Osteoblast (primary cell): ENCODE measurements at regions not wholly inside any gene's neighbourhood (a gene's known extent, or its start where the extent isn't known, plus 50 kb on each side); places are given as distances from the start of the nearest gene placed in this dataset.
A peak's percentile ranks its signal among the peaks of the same experiment; 100 is the strongest.

Experiments used
- DNase-seq: peaks from one replicate; pipeline ENCODE4 v3.0.0; 2011; ENCODE audit warnings: low spot score, mixed read lengths; ENCODE audit not compliant: insufficient read length; ENCODE audit errors: missing footprints
- H2AFZ ChIP-seq: 2 replicates; pipeline ENCODE4 v1.6.0; 2011; ENCODE audit warnings: mild to moderate bottlenecking, low read length
- H3K27ac ChIP-seq: 2 replicates; pipeline ENCODE4 v1.5.1; 2011; ENCODE audit warnings: mild to moderate bottlenecking, low read depth, low read length, moderate library complexity
- H3K27me3 ChIP-seq: 2 replicates; pipeline ENCODE4 v1.6.0; 2012; ENCODE audit warnings: mild to moderate bottlenecking, control low read depth, inconsistent platforms, low read length, moderate library complexity; ENCODE audit not compliant: insufficient read depth
- H3K36me3 ChIP-seq: 2 replicates; pipeline ENCODE4 v1.5.1; 2011; ENCODE audit warnings: mild to moderate bottlenecking, low read length, control low read depth, moderate library complexity; ENCODE audit not compliant: insufficient read depth
- H3K4me1 ChIP-seq: 2 replicates; pipeline ENCODE4 v1.5.1; 2011; ENCODE audit warnings: mild to moderate bottlenecking, low read length, control low read depth, moderate library complexity; ENCODE audit not compliant: insufficient read depth
- H3K4me2 ChIP-seq: 2 replicates; pipeline ENCODE4 v1.6.0; 2011; ENCODE audit warnings: mild to moderate bottlenecking, low read length; ENCODE audit not compliant: insufficient read depth
- H3K4me3 ChIP-seq: fragments of 200-600 bp; sonication (generic); 3 replicates; pipeline ENCODE4 v1.5.1; 2012; ENCODE audit warnings: mild to moderate bottlenecking, low read length, inconsistent platforms; ENCODE audit not compliant: insufficient read depth
- H3K79me2 ChIP-seq: 2 replicates; pipeline ENCODE4 v1.6.0; 2012; ENCODE audit warnings: mild to moderate bottlenecking, low read length, control low read depth, inconsistent platforms; ENCODE audit not compliant: insufficient read depth
- H3K9me3 ChIP-seq: 2 replicates; pipeline ENCODE4 v1.5.1; 2011; ENCODE audit warnings: low read depth, low read length, control low read depth
- H4K20me1 ChIP-seq: 2 replicates; pipeline ENCODE4 v1.6.0; 2012; ENCODE audit warnings: mild to moderate bottlenecking, low read length, control low read depth; ENCODE audit not compliant: insufficient read depth
- CTCF ChIP-seq: IDR thresholded peaks from 2 replicates; pipeline ENCODE4 v1.5.1; 2011; ENCODE audit warnings: mild to moderate bottlenecking, low read depth, low read length, moderate library complexity; ENCODE audit errors: extremely low read depth

DNA sequence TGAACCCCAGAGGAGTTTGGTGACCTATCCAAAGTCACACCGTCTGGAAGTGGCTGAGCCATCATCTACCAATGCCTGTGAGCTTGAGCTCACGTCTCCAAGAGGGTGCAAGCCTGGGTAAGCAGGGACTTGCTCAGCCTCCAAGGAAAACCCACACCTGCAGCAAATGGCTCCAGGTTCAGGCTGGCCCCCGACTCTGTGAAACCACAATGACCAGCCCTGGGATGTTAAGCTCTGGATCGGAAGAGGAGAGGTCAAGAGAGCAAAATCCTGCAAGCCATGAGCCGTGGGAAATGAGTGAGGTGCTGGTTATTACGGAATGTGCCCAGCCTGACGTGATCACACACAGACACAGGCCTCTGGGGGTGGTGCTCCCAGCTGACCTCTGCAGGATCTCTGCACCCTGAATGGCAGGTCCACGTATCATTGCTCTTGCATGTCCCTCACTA is 94.1 kb upstream of the OTOS start:
- Histone ChIP-seq H4K20me1 (no peaks in the 10 kb centered on the region), H3K4me2 (no peak overlapping the region), H3K9me3 (no peaks in the 10 kb centered on the region), H3K4me3 (no peak overlapping the region), H3K36me3 (no peaks in the 10 kb centered on the region), H2AFZ (no peak overlapping the region), H3K79me2 (no peaks in the 10 kb centered on the region), H3K27ac (no peak overlapping the region), H3K27me3 (no peaks in the 10 kb centered on the region), H3K4me1 (peaks cover 11% of the 10 kb centered on the region)
- DNase-seq: peak; percentile 44
- no peak for TF ChIP-seq CTCF

GRCh38 chr2:240235149-240235803 is 94.8 kb upstream of the OTOS start:
- Histone ChIP-seq H3K4me1 (peaks cover 11% of the 10 kb centered on the region), H3K9me3 (no peaks in the 10 kb centered on the region), H3K4me2 (no peak overlapping the region), H2AFZ (no peak overlapping the region), H3K79me2 (no peaks in the 10 kb centered on the region), H3K27ac (no peak overlapping the region), H3K27me3 (no peaks in the 10 kb centered on the region), H3K4me3 (no peak overlapping the region), H4K20me1 (no peaks in the 10 kb centered on the region), H3K36me3 (no peaks in the 10 kb centered on the region)
- peak; percentile 52 for DNase-seq
- no peak for TF ChIP-seq CTCF

- H3K4me2 ChIP-seq: no peak overlapping the region
- no peaks in the 10 kb centered on the region for H3K36me3 ChIP-seq
- no peaks in the 10 kb centered on the region for H3K9me3 ChIP-seq
- peaks cover 11% of the 10 kb centered on the region for H3K4me1 ChIP-seq
- no peaks in the 10 kb centered on the region for H4K20me1 ChIP-seq
- H3K4me3 ChIP-seq: no peak overlapping the region
- no peak overlapping the region for H3K27ac ChIP-seq
- no peaks in the 10 kb centered on the region for H3K27me3 ChIP-seq
- H3K79me2 ChIP-seq: no peaks in the 10 kb centered on the region
- no peak for TF ChIP-seq CTCF
- H2AFZ ChIP-seq: no peak overlapping the region
- DNase-seq: no peak
These were observed 95.4 kb upstream of the OTOS start for GRCh38 chr2:240235811-240236210.

DNA sequence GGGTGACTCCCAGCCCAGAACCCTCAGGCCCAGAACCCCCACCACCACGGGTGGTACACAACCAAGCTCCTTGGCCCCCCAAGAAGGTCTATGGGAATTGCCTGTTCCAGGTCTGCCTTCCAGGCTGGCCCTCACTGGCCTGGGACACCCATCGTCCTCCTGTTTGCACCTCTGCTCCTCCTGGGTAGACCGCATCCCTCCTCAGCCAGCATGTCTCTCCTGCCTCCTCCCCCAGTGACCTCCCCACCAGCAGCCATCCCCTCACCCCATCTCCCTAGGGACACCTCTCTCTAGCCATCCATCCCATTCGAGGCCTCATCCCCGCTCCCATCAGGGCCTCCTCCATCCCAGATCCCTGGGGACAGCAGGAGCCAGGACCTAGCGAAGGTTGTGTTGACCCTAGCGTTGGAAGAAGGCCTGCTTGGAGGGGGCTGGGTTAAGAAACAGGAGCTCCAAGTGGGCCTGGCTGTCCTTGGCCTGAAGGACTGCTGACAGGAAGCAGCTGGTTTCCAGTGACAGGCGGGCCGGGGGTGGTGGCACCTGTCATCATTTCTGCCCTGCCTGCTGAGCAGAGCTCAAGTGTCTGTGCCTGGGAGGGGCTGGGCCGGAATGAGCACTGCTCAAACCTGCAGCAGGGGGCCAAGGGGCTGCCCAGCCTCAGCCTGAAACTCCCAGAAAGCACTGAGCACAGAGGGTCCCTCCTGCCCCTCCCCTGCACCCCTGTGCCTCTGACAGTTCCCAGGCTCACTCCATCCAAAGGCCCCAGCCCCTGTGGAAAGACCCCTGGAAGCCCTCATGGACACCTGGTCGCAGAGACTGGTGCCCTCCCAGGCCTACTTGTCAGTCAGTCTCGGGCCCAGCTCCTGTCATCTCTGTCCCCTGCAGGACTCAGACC is 96.0 kb upstream of the OTOS start:
- Histone ChIP-seq H2AFZ (no peak overlapping the region), H3K4me2 (no peak overlapping the region)

More for the DNA sequence above, 96.0 kb upstream of the OTOS start:
- peak; percentile 58 for DNase-seq
- H3K4me3 ChIP-seq: no peak overlapping the region
- H3K36me3 ChIP-seq: no peaks in the 10 kb centered on the region
- peaks cover 11% of the 10 kb centered on the region for H3K4me1 ChIP-seq
- TF ChIP-seq CTCF: no peak
- H3K27me3 ChIP-seq: peaks cover 3% of the 10 kb centered on the region
- H3K79me2 ChIP-seq: no peaks in the 10 kb centered on the region
- H3K9me3 ChIP-seq: no peaks in the 10 kb centered on the region
- H3K27ac ChIP-seq: no peak overlapping the region
- no peaks in the 10 kb centered on the region for H4K20me1 ChIP-seq
